ENCODE measurements at regions not wholly inside any gene's neighbourhood (a gene's known extent, or its start where the extent isn't known, plus 50 kb on each side); places are given as distances from the start of the nearest gene placed in this dataset.

DNA sequence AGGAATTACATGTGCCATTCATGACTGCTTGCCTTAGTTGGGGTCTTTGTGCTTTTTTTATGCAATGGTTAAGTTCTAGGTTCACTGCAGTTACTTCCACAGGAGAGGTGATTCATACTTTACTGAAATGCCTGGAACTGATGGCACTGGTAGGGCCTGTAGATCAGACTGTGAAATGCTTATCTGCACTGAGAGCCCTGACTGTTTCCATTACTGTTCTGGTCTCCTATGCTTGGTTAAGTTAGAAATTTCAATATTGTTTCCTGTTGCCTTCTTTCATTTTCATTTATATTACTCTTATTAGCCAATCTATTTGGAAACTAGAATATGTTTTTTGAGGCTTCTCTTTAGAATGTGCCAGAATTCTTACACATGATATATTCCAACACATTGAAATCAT is 484.1 kb upstream of the SEMA6A start:
- H3K27ac Mint-ChIP-seq = no peak overlapping the region
- ATAC-seq = no peak
- DNase-seq (ENCODE audit: low spot score in 2 of 2) = no peak
- peaks cover 3 to 4% of the 10 kb centered on the region in 2 donors for H3K9me3 Mint-ChIP-seq
- H3K36me3 Mint-ChIP-seq = no peaks in the 10 kb centered on the region

- no peaks in the 10 kb centered on the region for H3K36me3 Mint-ChIP-seq
- ATAC-seq (no peak), DNase-seq (ENCODE audit: low spot score in 2 of 2) (no peak)
- no peak overlapping the region for H3K27ac Mint-ChIP-seq
- peaks cover 7 to 13% of the 10 kb centered on the region in 2 donors for H3K9me3 Mint-ChIP-seq
Measured at GRCh38 chr5:117055517-117055916, 480.9 kb upstream of the SEMA6A start.

- Mint-ChIP-seq H3K36me3 (no peaks in the 10 kb centered on the region), H3K27ac (no peak overlapping the region), H3K9me3 (peaks cover 8 to 15% of the 10 kb centered on the region in 2 donors)
- DNase-seq (ENCODE audit: low spot score in 2 of 2) = no peak
- ATAC-seq = no peak
Measured at GRCh38 chr5:117054911-117055310, 480.3 kb upstream of the SEMA6A start.

- no peak for ATAC-seq
- Mint-ChIP-seq H3K9me3 (peaks cover 8 to 16% of the 10 kb centered on the region in 2 donors), H3K36me3 (no peaks in the 10 kb centered on the region), H3K27ac (no peak overlapping the region)
- DNase-seq (ENCODE audit: low spot score in 2 of 2) = no peak
Measured at GRCh38 chr5:117054141-117054540, 479.5 kb upstream of the SEMA6A start.

DNA sequence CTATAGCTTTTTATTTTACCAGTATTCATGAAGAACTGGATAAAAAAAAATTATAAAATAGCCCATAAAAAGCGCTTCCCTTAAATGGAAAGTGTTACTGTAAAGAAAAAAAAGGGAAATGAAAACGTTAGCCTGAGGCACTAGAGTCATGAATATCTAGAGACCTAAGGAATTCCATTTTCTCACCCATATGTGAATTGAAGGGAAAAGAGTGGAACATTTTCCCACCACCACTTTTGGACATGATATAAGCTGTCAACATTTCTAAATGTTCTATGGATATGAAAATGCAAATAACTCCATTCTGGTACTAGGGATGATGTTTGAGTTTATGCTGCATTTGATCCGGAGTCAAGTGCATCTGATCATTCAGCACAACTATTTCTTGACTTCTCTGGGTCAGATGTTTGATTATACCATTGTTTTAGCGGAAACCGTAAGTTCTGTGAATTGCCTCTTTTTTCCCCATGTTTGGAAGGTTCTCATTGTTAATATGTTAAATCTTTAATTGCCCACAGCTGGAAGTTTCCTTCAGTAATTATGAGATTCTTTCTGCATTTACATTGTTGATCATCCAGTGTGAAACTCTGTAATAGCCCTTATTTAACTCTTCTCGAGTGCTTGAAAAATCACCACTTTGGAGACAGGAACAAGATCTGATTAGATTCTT is 467.4 kb upstream of the SEMA6A start:
- ATAC-seq (no peak), DNase-seq (ENCODE audit: low spot score in 2 of 2) (no peak)
- peaks cover 0 to 6% of the 10 kb centered on the region in 2 donors for H3K9me3 Mint-ChIP-seq
- H3K36me3 Mint-ChIP-seq = no peaks in the 10 kb centered on the region
- H3K27ac Mint-ChIP-seq = no peak overlapping the region

DNA sequence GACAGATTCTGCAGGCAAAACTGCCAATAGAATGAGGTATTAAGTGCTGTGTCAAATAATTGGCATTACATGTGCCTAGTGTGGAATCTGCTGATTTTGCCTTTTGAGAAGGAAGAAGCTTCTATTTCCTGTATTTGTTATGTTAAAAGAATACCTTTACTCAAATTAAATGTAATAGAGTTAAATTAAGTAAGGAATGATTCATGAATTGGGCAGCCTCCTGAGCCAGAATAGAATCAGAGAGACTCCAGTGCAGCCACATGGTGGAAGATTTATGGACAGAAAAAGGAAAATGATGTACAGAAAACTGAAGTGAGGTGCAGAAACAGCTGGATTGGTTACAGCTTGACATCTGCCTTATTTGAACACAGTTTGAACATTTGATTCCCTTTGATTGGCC is 464.4 kb upstream of the SEMA6A start:
- no peaks in the 10 kb centered on the region for H3K36me3 Mint-ChIP-seq
- ATAC-seq = no peak
- no peak overlapping the region for H3K27ac Mint-ChIP-seq
- H3K9me3 Mint-ChIP-seq = peaks cover 0 to 5% of the 10 kb centered on the region in 2 donors
- DNase-seq (ENCODE audit: low spot score in 2 of 2) = no peak

- H3K9me3 Mint-ChIP-seq = peaks cover 0 to 14% of the 10 kb centered on the region in 2 donors
Measured at GRCh38 chr5:117027384-117027783, 452.8 kb upstream of the SEMA6A start.

GRCh38 chr5:117020999-117021398 is 446.4 kb upstream of the SEMA6A start:
- no peak overlapping the region for H3K27ac Mint-ChIP-seq
- DNase-seq (ENCODE audit: low spot score in 2 of 2) = no peak
- ATAC-seq = no peak
- H3K36me3 Mint-ChIP-seq = no peaks in the 10 kb centered on the region
- no peaks in the 10 kb centered on the region for H3K9me3 Mint-ChIP-seq

More at GRCh38 chr5:117027384-117027783, 452.8 kb upstream of the SEMA6A start:
- no peak for DNase-seq (ENCODE audit: low spot score in 2 of 2)
- Mint-ChIP-seq H3K36me3 (no peaks in the 10 kb centered on the region), H3K27ac (no peak overlapping the region)
- no peak for ATAC-seq

DNA sequence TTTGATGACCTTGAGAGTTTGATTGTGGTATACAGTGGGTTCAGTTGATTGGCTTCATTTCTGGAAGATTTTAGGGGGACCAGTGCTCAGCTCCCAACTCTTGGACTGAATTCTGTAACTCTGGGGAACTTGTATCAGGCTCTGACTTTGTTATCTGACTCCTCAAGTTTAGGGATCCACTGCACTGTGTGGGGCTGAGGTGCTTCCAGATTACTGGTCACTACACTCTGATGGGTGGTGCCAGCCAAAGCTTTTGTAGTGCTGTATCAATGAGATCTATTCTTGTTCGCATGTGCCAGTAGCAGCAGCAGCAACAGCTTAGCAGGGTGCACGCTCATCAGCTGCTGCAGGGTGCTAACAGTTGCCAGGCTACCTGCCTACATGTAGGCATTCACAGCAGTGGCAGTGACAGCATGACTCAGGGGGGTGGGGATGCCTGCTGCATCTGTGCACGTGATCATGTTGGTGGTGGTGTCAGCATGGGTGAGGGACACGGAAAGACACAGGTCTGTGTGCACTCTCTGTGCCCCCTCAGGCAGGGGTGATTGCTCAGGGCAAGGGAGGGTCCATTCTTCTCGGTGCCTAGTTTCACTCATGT is 438.8 kb upstream of the SEMA6A start:
- DNase-seq (ENCODE audit: low spot score in 2 of 2) (no peak), ATAC-seq (no peak)
- H3K9me3 Mint-ChIP-seq = peaks cover 23 to 25% of the 10 kb centered on the region in 2 donors
- no peaks in the 10 kb centered on the region for H3K36me3 Mint-ChIP-seq
- no peak overlapping the region for H3K27ac Mint-ChIP-seq

- Mint-ChIP-seq H3K36me3 (no peaks in the 10 kb centered on the region), H3K27ac (no peak overlapping the region)
- ATAC-seq = no peak
Measured at GRCh38 chr5:117010574-117010973, 436.0 kb upstream of the SEMA6A start.

GRCh38 chr5:116998024-116998423 is 423.4 kb upstream of the SEMA6A start:
- no peak for DNase-seq (ENCODE audit: low spot score in 2 of 2)
- Mint-ChIP-seq H3K9me3 (peaks cover 0 to 7% of the 10 kb centered on the region in 2 donors), H3K36me3 (no peaks in the 10 kb centered on the region), H3K27ac (no peak overlapping the region)
- no peak for ATAC-seq

More at GRCh38 chr5:117010574-117010973, 436.0 kb upstream of the SEMA6A start:
- H3K9me3 Mint-ChIP-seq = peaks cover 23 to 30% of the 10 kb centered on the region in 2 donors
- DNase-seq (ENCODE audit: low spot score in 2 of 2) = no peak

DNA sequence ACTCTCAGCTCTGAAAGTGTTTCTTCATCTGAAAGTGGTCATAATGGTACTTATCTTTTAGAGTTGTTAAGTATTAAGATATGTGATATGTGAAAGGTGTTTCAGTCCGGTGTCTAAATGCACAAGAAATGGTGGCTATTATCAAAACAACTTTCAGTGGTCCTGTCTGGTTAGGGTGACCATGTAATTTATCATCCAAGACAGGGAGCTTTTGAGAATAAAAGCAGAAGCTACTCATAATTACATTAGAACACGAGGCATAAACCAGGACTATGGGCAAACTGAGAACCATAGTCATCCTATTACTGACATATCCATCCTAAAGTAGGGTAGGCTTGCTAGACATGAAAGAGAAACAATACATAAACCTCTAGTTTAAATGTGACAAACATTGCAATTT is 418.1 kb upstream of the SEMA6A start:
- Mint-ChIP-seq H3K9me3 (no peaks in the 10 kb centered on the region), H3K36me3 (no peaks in the 10 kb centered on the region), H3K27ac (no peak overlapping the region)
- DNase-seq (ENCODE audit: low spot score in 2 of 2) (no peak), ATAC-seq (no peak)

DNA sequence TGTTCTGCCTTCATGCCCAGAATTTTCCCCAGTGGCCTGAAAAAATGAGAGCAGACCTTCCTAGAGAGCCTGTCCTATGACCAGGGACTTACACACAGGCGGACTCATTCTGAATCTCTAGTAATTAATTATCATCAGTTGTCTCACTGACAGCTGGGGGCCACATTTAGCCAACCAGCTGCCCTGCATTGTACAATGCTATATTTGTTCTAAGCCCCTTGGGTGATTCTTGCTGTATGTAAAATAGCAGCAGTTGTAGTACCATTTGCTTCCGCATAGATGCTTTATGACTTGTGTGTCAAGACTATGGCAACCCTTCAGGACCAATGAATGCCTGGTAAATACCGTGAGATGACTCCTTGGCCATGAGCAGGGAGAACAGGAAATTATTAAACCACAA is 415.4 kb upstream of the SEMA6A start:
- ATAC-seq = no peak
- Mint-ChIP-seq H3K9me3 (no peaks in the 10 kb centered on the region), H3K27ac (no peak overlapping the region), H3K36me3 (no peaks in the 10 kb centered on the region)
- DNase-seq (ENCODE audit: low spot score in 2 of 2) = no peak

DNA sequence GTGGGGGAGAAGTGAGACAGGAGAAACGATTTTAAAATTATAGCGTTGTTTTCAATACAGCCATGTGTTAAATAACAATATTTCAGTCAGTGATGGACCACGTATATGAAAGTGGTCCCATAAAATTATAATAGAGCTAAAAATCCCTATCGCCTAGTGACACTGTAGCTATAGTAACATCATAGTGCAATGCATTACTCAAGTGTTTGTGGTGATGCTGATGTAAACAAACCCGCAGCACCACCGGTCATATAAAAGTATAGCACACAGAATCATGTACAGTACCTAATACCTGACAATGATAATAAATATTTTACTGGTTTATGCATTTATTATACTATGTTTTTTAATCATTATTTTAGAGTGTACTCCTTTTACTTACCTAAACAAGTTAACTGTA is 407.4 kb upstream of the SEMA6A start:
- H3K36me3 Mint-ChIP-seq = no peaks in the 10 kb centered on the region
- DNase-seq (ENCODE audit: low spot score in 2 of 2) (no peak), ATAC-seq (no peak)
- H3K27ac Mint-ChIP-seq = no peak overlapping the region
- peaks cover 4 to 9% of the 10 kb centered on the region in 2 donors for H3K9me3 Mint-ChIP-seq

DNA sequence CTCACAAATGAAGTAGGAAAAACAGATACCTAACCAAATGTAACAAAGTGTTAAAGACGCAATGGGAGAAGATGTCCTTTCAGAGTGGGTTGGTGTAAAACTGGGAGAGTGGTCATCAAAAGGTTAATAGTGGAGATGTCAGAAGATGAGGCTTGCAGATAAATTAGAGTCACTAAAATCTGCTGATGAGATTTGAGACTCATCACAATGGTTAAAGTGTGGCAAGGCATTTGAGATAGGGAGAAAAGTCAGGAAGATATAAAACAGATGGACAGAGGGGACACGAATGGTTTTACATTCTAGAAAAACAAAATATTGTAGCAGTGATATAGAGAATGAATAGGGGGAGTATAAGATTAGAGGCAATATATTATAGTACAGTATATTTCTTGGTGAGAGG is 406.0 kb upstream of the SEMA6A start:
- DNase-seq (ENCODE audit: low spot score in 2 of 2) (no peak), ATAC-seq (no peak)
- H3K9me3 Mint-ChIP-seq = peaks cover 4 to 9% of the 10 kb centered on the region in 2 donors
- H3K27ac Mint-ChIP-seq = no peak overlapping the region
- H3K36me3 Mint-ChIP-seq = no peaks in the 10 kb centered on the region

- no peak for ATAC-seq
- peaks cover 12 to 13% of the 10 kb centered on the region in 2 donors for H3K9me3 Mint-ChIP-seq
- no peak overlapping the region for H3K27ac Mint-ChIP-seq
- no peak for DNase-seq (ENCODE audit: low spot score in 2 of 2)
- no peaks in the 10 kb centered on the region for H3K36me3 Mint-ChIP-seq
Measured at GRCh38 chr5:116976767-116977166, 402.1 kb upstream of the SEMA6A start.

GRCh38 chr5:116971131-116971530 is 396.5 kb upstream of the SEMA6A start:
- Mint-ChIP-seq H3K9me3 (peaks cover 9 to 20% of the 10 kb centered on the region in 2 donors), H3K36me3 (no peaks in the 10 kb centered on the region), H3K27ac (no peak overlapping the region)
- ATAC-seq = no peak
- DNase-seq (ENCODE audit: low spot score in 2 of 2) = no peak

DNA sequence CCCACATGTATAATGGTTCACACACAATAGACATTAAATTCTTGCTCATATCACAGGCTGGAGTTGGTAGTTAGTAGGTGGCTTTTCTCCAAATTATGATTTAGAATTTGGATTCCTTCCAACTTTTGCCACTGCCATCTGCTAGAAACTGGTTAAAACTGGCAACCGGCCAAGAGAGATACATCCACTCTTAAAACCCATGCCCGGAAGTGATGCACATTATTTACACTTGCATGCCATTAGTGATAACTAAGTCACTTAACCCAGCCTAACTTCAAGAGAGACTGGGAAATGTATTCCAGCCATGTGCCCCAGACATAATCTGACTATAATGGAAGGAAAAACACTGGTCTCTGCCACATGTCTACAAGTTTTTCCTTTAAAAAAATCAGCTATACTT is 395.7 kb upstream of the SEMA6A start:
- DNase-seq (ENCODE audit: low spot score in 2 of 2) = no peak
- peaks cover 9 to 20% of the 10 kb centered on the region in 2 donors for H3K9me3 Mint-ChIP-seq
- no peak overlapping the region for H3K27ac Mint-ChIP-seq
- H3K36me3 Mint-ChIP-seq = no peaks in the 10 kb centered on the region
- ATAC-seq = no peak

Data from activated naive CD4-positive, alpha-beta T cell treated with anti-CD3 and anti-CD28 coated beads, Interleukin-2, amount 50 U/mL, for 72 hours (primary cell).